SIG-M5 treated with dmso at 0.1 percent for 504 hours (cell line): ENCODE measurements at regions not wholly inside any gene's neighbourhood (a gene's known extent, or its start where the extent isn't known, plus 50 kb on each side); places are given as distances from the start of the nearest gene placed in this dataset.

Experiments
- DNase-seq: peaks from one replicate; lab custom pipeline; 2025; ENCODE audit not compliant: unreplicated experiment; lab: John Stamatoyannopoulos, UW

GRCh38 chr3:64766440-64766839, 78.6 kb upstream of the ADAMTS9 start:
- DNase-seq: no peak

- DNase-seq: no peak
These were observed 78.1 kb upstream of the ADAMTS9 start for GRCh38 chr3:64765947-64766346.

- DNase-seq: no peak
These were observed 76.7 kb upstream of the ADAMTS9 start for GRCh38 chr3:64764386-64764929.

GRCh38 chr3:64763980-64764379, 76.2 kb upstream of the ADAMTS9 start:
- no peak for DNase-seq

- no peak for DNase-seq
These were observed 73.9 kb upstream of the ADAMTS9 start for GRCh38 chr3:64761729-64762128.

GRCh38 chr3:64760258-64760657, 72.5 kb upstream of the ADAMTS9 start:
- no peak for DNase-seq

- DNase-seq: no peak
These were observed 72.0 kb upstream of the ADAMTS9 start for GRCh38 chr3:64759811-64760210.

GRCh38 chr3:64756398-64756986, 68.7 kb upstream of the ADAMTS9 start:
- no peak for DNase-seq

GRCh38 chr3:64748244-64748904, 60.6 kb upstream of the ADAMTS9 start:
- no peak for DNase-seq

- DNase-seq: no peak
These were observed 59.9 kb upstream of the ADAMTS9 start for GRCh38 chr3:64747679-64748078.

GRCh38 chr3:64743887-64744243, 56.1 kb upstream of the ADAMTS9 start:
- DNase-seq: no peak

GRCh38 chr3:64743156-64743886, 55.5 kb upstream of the ADAMTS9 start:
- DNase-seq: no peak

- no peak for DNase-seq
These were observed 53.5 kb upstream of the ADAMTS9 start for GRCh38 chr3:64741341-64741740.

- DNase-seq: no peak
These were observed 52.3 kb upstream of the ADAMTS9 start for GRCh38 chr3:64739971-64740631.
